ENCODE measurements at regions not wholly inside any gene's neighbourhood (a gene's known extent, or its start where the extent isn't known, plus 50 kb on each side); places are given as distances from the start of the nearest gene placed in this dataset.

DNA sequence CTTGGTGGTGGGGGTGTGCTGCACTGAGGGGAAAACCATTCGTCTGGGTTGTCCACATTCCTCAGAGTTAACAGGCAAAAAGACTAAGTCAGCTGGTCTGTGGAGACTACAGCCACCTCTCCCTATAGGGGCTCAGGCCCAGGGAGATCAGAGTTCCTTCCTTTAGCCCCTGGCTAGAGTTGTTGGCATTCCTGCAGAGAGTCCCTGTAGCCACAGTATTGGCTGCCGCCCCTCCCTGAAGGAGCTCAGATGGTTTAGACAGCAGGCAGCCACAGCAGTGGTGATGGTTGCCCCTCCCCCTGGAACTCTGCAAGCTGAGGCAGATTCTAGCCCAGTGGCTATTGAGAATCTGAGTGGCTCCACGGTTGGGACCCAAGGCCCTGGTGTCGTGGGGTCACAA, 1072.5 kb upstream of the ATXN7L3B start:
- DNase-seq: no peak
- POLR2A ChIA-PET: no interaction called here

GRCh38 chr12:73486256-73486655, 1051.4 kb upstream of the ATXN7L3B start:
- ChIA-PET POLR2A (no interaction called here), CTCF (no interaction called here)
- intact Hi-C loops (cut with DNase I, micrococcal nuclease): no loop called here
- no peak for TF ChIP-seq CTCF (IDR thresholded peaks at IDR 0.05)
- H3K9me3 Mint-ChIP-seq: peaks cover 6% of the 10 kb centered on the region
- H3K36me3 Mint-ChIP-seq (ENCODE audit: low read depth): no peaks in the 10 kb centered on the region
- H3K4me3 ChIP-seq (ENCODE audit: low read length): no peak overlapping the region
- H3K27ac ChIP-seq (ENCODE audit: low read depth in 1 of 2, low read length in 2 of 2): no peak overlapping the region
- peaks cover 1 to 20% of the 10 kb centered on the region in 2 experiments for H3K9me3 ChIP-seq (ENCODE audit: control insufficient read depth in 1 of 2, insufficient read depth in 1 of 2, low read length in 2 of 2)
- H3K27me3 ChIP-seq (ENCODE audit: control insufficient read depth in 1 of 2, insufficient read depth in 2 of 2, low read length in 2 of 2): no peaks in the 10 kb centered on the region
- no peaks in the 10 kb centered on the region for H3K36me3 ChIP-seq (ENCODE audit: insufficient read depth, low read length)
- no peaks in the 10 kb centered on the region for H3K4me1 Mint-ChIP-seq (ENCODE audit: low read depth)
- H3K27me3 Mint-ChIP-seq: no peaks in the 10 kb centered on the region
- no peak overlapping the region for H3K27ac Mint-ChIP-seq
- peak in 1 of 14 experiments; percentile 1 for DNase-seq
- no peak for ATAC-seq (ENCODE audit: poor library complexity)
- no peaks in the 10 kb centered on the region for H3K4me1 ChIP-seq (ENCODE audit: insufficient read depth, low read length)
- no peak overlapping the region for H3K4me3 Mint-ChIP-seq

More for the DNA sequence above, 1072.5 kb upstream of the ATXN7L3B start:
- H3K4me1 ChIP-seq (ENCODE audit: insufficient read depth, low read length): no peaks in the 10 kb centered on the region
- Mint-ChIP-seq H3K27ac (no peak overlapping the region), H3K4me1 (ENCODE audit: low read depth) (no peaks in the 10 kb centered on the region), H3K4me3 (no peak overlapping the region), H3K27me3 (no peaks in the 10 kb centered on the region), H3K9me3 (peaks cover 8% of the 10 kb centered on the region), H3K36me3 (ENCODE audit: low read depth) (no peaks in the 10 kb centered on the region)
- H3K9me3 ChIP-seq (ENCODE audit: control insufficient read depth in 1 of 2, insufficient read depth in 1 of 2, low read length in 2 of 2): peaks cover 0 to 5% of the 10 kb centered on the region in 2 experiments
- intact Hi-C loops (cut with DNase I, micrococcal nuclease): no loop called here
- CTCF ChIA-PET: no interaction called here
- H3K27ac ChIP-seq (ENCODE audit: low read depth in 1 of 2, low read length in 2 of 2): no peak overlapping the region
- ATAC-seq (ENCODE audit: poor library complexity): no peak
- no peak overlapping the region for H3K4me3 ChIP-seq (ENCODE audit: low read length)
- TF ChIP-seq CTCF (IDR thresholded peaks at IDR 0.05): no peak
- no peaks in the 10 kb centered on the region for H3K36me3 ChIP-seq (ENCODE audit: insufficient read depth, low read length)
- H3K27me3 ChIP-seq (ENCODE audit: control insufficient read depth in 1 of 2, insufficient read depth in 2 of 2, low read length in 2 of 2): no peaks in the 10 kb centered on the region

GRCh38 chr12:73506611-73507010, 1031.0 kb upstream of the ATXN7L3B start:
- intact Hi-C loops (cut with DNase I, micrococcal nuclease): no loop called here
- Histone ChIP-seq H3K4me3 (ENCODE audit: low read length) (no peak overlapping the region), H3K27ac (ENCODE audit: low read depth in 1 of 2, low read length in 2 of 2) (no peak overlapping the region), H3K9me3 (ENCODE audit: control insufficient read depth in 1 of 2, insufficient read depth in 1 of 2, low read length in 2 of 2) (peaks cover 0 to 8% of the 10 kb centered on the region in 2 experiments), H3K4me1 (ENCODE audit: insufficient read depth, low read length) (no peaks in the 10 kb centered on the region), H3K36me3 (ENCODE audit: insufficient read depth, low read length) (no peaks in the 10 kb centered on the region), H3K27me3 (ENCODE audit: control insufficient read depth in 1 of 2, insufficient read depth in 2 of 2, low read length in 2 of 2) (no peaks in the 10 kb centered on the region)
- H3K4me3 Mint-ChIP-seq: no peak overlapping the region
- H3K36me3 Mint-ChIP-seq (ENCODE audit: low read depth): no peaks in the 10 kb centered on the region
- POLR2A ChIA-PET: no interaction called here
- CTCF ChIA-PET: no interaction called here
- no peaks in the 10 kb centered on the region for H3K27me3 Mint-ChIP-seq
- H3K4me1 Mint-ChIP-seq (ENCODE audit: low read depth): no peaks in the 10 kb centered on the region
- ATAC-seq (ENCODE audit: poor library complexity): no peak
- DNase-seq: no peak
- no peak for TF ChIP-seq CTCF (IDR thresholded peaks at IDR 0.05)
- H3K9me3 Mint-ChIP-seq: peaks cover 10% of the 10 kb centered on the region
- no peak overlapping the region for H3K27ac Mint-ChIP-seq
